Neural cell (in vitro differentiated cells): ENCODE measurements at regions not wholly inside any gene's neighbourhood (a gene's known extent, or its start where the extent isn't known, plus 50 kb on each side); places are given as distances from the start of the nearest gene placed in this dataset.

Experiments
- H2AFZ ChIP-seq: fragments of 200-600, 300-800 bp; sonication (generic), shearing (Covaris generic); 2 replicates; pipeline ENCODE4 v1.6.0; 2014; ENCODE audit warnings: low read depth, mild to moderate bottlenecking, antibody characterized with exemption, low read length, moderate library complexity
- H3F3A ChIP-seq: fragments of 200-600 bp; shearing (Covaris generic); 2 replicates; pipeline ENCODE4 v1.6.1; 2016; ENCODE audit warnings: mild to moderate bottlenecking, moderate library complexity, mixed read lengths, antibody characterized with exemption, low read length; ENCODE audit not compliant: insufficient read depth, poor library complexity, severe bottlenecking
- H3K27ac ChIP-seq: fragments of 200-600, 300-800 bp; sonication (generic), shearing (Covaris generic); 2 replicates; pipeline ENCODE4 v1.5.1; 2014; ENCODE audit warnings: mild to moderate bottlenecking, low read length, moderate library complexity
- H3K27me3 ChIP-seq: fragments of 300-800, 200-600 bp; sonication (generic), shearing (Covaris generic); 2 replicates; pipeline ENCODE4 v1.6.0; 2014; ENCODE audit warnings: mild to moderate bottlenecking, low read depth, low read length, moderate library complexity; ENCODE audit not compliant: insufficient read depth
- H3K36me3 ChIP-seq: fragments of 300-800, 200-600 bp; sonication (generic), shearing (Covaris generic); 2 replicates; pipeline ENCODE4 v1.5.1; 2014; ENCODE audit warnings: mild to moderate bottlenecking, antibody characterized with exemption, low read length, moderate library complexity; ENCODE audit not compliant: insufficient read depth
- H3K4me2 ChIP-seq: fragments of 300-800, 200-600 bp; sonication (generic), shearing (Covaris generic); 2 replicates; pipeline ENCODE4 v1.6.0; 2014; ENCODE audit warnings: mild to moderate bottlenecking, low read length
- H3K4me3 ChIP-seq: fragments of 300-800, 200-600 bp; sonication (generic), shearing (Covaris generic); 2 replicates; pipeline ENCODE4 v1.5.1; 2014; ENCODE audit warnings: mild to moderate bottlenecking, low read length, moderate library complexity
- H3K79me2 ChIP-seq: fragments of 200-600 bp; shearing (Covaris generic); replicated peaks from 2 replicates; pipeline ENCODE4 v1.6.0; 2014; ENCODE audit warnings: mild to moderate bottlenecking, low read length, moderate library complexity; ENCODE audit not compliant: insufficient read depth
- H3K9ac ChIP-seq: fragments of 300-800, 200-600 bp; sonication (generic), shearing (Covaris generic); 2 replicates; pipeline ENCODE4 v1.6.1; 2016; ENCODE audit warnings: mild to moderate bottlenecking, low read length, mixed read lengths
- H3K9me2 ChIP-seq: fragments of 200-600 bp; shearing (Covaris generic); 2 replicates; pipeline ENCODE4 v1.6.1; 2016; ENCODE audit warnings: mild to moderate bottlenecking, low read length, mixed read lengths; ENCODE audit not compliant: insufficient read depth
- H3K9me3 ChIP-seq: fragments of 200-600, 300-800 bp; sonication (generic), shearing (Covaris generic); 2 replicates; pipeline ENCODE4 v1.6.1; 2016; ENCODE audit warnings: mild to moderate bottlenecking, mixed run types, low read length, moderate library complexity, mixed read lengths
- H4K20me1 ChIP-seq: fragments of 200-600 bp; shearing (Covaris generic); 2 replicates; pipeline ENCODE4 v1.6.1; 2016; ENCODE audit warnings: mild to moderate bottlenecking, mixed run types; ENCODE audit not compliant: insufficient read depth
- EP300 ChIP-seq: fragments of 450-650 bp; conservative IDR thresholded peaks from 2 replicates; pipeline ENCODE4 v1.6.1; 2014; ENCODE audit warnings: antibody characterized with exemption, mild to moderate bottlenecking, moderate library complexity; ENCODE audit not compliant: poor library complexity, severe bottlenecking
- EZH2 ChIP-seq: fragments of 200-600, 300-800 bp; shearing (Covaris generic), sonication (generic); IDR thresholded peaks from 2 replicates; pipeline ENCODE4 v1.6.1; 2014; ENCODE audit warnings: antibody characterized with exemption, low read length, borderline replicate concordance, mild to moderate bottlenecking; ENCODE audit not compliant: insufficient read depth, poor library complexity, severe bottlenecking
- MXI1 ChIP-seq: fragments of 450-650 bp; conservative IDR thresholded peaks from 2 replicates; pipeline ENCODE4 v1.6.1; 2014; ENCODE audit warnings: antibody characterized with exemption, mild to moderate bottlenecking; ENCODE audit not compliant: poor library complexity, severe bottlenecking
- POLR2AphosphoS5 ChIP-seq: IDR thresholded peaks from 2 replicates; pipeline ENCODE4 v1.6.1; 2012
- RAD21 ChIP-seq: fragments of 450-650 bp; conservative IDR thresholded peaks from 2 replicates; pipeline ENCODE4 v1.6.1; 2014; ENCODE audit warnings: antibody characterized with exemption, mild to moderate bottlenecking, moderate library complexity
- SMC3 ChIP-seq: fragments of 450-650 bp; conservative IDR thresholded peaks from 2 replicates; pipeline ENCODE4 v1.6.1; 2014; ENCODE audit warnings: antibody characterized with exemption, mild to moderate bottlenecking, moderate library complexity; ENCODE audit not compliant: poor library complexity
- TAF1 ChIP-seq: IDR thresholded peaks from 2 replicates; pipeline ENCODE4 v1.6.1; 2012; ENCODE audit warnings: low read depth
- TF ChIP-seq, protein P1 (sequence below): IDR thresholded peaks from 2 replicates; pipeline ENCODE4 v1.6.1; 2012; ENCODE audit warnings: borderline replicate concordance
- TF ChIP-seq, protein P2 (sequence below): fragments of 450-650 bp; IDR thresholded peaks from 2 replicates; pipeline ENCODE4 v1.5.1; 2014; ENCODE audit warnings: antibody characterized with exemption, mild to moderate bottlenecking, moderate library complexity; ENCODE audit not compliant: poor library complexity, severe bottlenecking

DNA sequence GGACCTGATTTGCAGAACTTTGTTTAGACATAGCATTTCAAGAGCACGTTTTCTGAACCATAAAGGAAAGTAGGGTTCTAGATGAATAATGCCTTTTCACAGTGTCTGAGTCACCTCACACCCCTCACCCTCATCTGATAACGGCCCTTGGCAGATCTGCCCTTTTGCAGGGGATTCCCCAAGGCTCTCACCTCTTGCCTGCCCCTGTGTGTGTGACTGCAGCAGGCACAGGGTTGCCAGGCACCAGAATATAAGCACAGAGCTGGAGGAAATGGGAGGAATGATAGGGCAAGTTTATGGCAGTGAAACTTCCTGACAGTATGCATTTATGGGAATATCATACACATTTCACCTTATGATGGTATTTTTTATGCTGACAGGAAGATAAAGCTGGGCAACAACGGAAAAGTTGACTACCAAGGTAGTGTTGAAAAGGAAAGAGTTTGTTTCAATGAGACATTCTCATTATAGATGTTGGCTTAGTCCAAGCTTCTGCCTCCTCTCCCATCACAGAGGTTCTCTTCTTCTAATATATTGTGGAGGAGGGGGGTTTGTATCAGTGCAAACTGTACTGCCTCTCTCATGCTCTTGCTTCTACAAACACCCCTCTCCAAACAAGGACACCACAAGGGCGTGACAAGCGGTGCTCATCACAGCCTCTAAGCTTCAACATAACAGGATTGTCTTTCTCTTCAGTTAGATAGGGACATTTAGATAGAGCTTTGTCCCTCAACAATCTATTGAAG, 101.5 kb upstream of the BACH2 start:
- Histone ChIP-seq H3K4me2 (no peak overlapping the region), H2AFZ (no peak overlapping the region), H3K9me2 (no peaks in the 10 kb centered on the region), H4K20me1 (no peaks in the 10 kb centered on the region), H3K9ac (no peak overlapping the region), H3K79me2 (no peaks in the 10 kb centered on the region), H3K36me3 (no peaks in the 10 kb centered on the region), H3K27me3 (no peaks in the 10 kb centered on the region), H3K27ac (no peak overlapping the region), H3K9me3 (no peaks in the 10 kb centered on the region), H3F3A (no peaks in the 10 kb centered on the region), H3K4me3 (no peak overlapping the region)
- no peak for TF ChIP-seq TAF1
- no peak for TF ChIP-seq SMC3
- no peak for TF ChIP-seq RAD21
- no peak for TF ChIP-seq MXI1
- TF ChIP-seq EP300 = no peak
- TF ChIP-seq POLR2AphosphoS5 = no peak
- TF ChIP-seq, protein P1, sequence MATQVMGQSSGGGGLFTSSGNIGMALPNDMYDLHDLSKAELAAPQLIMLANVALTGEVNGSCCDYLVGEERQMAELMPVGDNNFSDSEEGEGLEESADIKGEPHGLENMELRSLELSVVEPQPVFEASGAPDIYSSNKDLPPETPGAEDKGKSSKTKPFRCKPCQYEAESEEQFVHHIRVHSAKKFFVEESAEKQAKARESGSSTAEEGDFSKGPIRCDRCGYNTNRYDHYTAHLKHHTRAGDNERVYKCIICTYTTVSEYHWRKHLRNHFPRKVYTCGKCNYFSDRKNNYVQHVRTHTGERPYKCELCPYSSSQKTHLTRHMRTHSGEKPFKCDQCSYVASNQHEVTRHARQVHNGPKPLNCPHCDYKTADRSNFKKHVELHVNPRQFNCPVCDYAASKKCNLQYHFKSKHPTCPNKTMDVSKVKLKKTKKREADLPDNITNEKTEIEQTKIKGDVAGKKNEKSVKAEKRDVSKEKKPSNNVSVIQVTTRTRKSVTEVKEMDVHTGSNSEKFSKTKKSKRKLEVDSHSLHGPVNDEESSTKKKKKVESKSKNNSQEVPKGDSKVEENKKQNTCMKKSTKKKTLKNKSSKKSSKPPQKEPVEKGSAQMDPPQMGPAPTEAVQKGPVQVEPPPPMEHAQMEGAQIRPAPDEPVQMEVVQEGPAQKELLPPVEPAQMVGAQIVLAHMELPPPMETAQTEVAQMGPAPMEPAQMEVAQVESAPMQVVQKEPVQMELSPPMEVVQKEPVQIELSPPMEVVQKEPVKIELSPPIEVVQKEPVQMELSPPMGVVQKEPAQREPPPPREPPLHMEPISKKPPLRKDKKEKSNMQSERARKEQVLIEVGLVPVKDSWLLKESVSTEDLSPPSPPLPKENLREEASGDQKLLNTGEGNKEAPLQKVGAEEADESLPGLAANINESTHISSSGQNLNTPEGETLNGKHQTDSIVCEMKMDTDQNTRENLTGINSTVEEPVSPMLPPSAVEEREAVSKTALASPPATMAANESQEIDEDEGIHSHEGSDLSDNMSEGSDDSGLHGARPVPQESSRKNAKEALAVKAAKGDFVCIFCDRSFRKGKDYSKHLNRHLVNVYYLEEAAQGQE = no peak
- TF ChIP-seq, protein P2, sequence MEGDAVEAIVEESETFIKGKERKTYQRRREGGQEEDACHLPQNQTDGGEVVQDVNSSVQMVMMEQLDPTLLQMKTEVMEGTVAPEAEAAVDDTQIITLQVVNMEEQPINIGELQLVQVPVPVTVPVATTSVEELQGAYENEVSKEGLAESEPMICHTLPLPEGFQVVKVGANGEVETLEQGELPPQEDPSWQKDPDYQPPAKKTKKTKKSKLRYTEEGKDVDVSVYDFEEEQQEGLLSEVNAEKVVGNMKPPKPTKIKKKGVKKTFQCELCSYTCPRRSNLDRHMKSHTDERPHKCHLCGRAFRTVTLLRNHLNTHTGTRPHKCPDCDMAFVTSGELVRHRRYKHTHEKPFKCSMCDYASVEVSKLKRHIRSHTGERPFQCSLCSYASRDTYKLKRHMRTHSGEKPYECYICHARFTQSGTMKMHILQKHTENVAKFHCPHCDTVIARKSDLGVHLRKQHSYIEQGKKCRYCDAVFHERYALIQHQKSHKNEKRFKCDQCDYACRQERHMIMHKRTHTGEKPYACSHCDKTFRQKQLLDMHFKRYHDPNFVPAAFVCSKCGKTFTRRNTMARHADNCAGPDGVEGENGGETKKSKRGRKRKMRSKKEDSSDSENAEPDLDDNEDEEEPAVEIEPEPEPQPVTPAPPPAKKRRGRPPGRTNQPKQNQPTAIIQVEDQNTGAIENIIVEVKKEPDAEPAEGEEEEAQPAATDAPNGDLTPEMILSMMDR = no peak
- TF ChIP-seq EZH2 = no peak

DNA sequence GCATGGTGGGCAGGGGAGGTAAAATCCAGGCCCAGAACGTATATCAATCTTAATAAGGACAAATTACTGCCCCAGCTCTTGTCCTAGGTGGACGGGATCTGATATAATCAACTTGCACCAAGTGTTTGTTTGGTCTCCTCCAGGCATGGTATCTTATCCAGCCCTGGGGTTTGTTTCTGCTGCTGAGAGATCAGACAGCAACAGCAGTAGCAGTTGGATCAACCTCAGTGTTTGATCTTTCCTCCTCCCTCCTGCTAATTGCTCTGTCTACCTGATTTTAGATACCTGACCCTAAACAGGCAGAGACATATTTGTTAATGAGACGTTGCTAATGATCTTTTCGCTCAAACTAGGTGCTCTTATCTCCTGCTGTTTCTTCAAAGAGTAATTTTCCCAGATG, 100.4 kb upstream of the BACH2 start:
- Histone ChIP-seq H2AFZ (no peak overlapping the region), H3K4me3 (no peak overlapping the region), H3K27ac (no peak overlapping the region), H3K36me3 (no peaks in the 10 kb centered on the region), H3K9me2 (no peaks in the 10 kb centered on the region), H3K9ac (no peak overlapping the region), H3K4me2 (no peak overlapping the region), H3F3A (no peaks in the 10 kb centered on the region), H3K27me3 (no peaks in the 10 kb centered on the region), H3K9me3 (no peaks in the 10 kb centered on the region), H4K20me1 (no peaks in the 10 kb centered on the region), H3K79me2 (no peaks in the 10 kb centered on the region)
- TF ChIP-seq EP300 (no peak), TAF1 (no peak), MXI1 (no peak), POLR2AphosphoS5 (no peak), RAD21 (no peak), SMC3 (no peak), EZH2 (no peak)
- TF ChIP-seq, protein P2 = no peak
- TF ChIP-seq, protein P1 = no peak
